GM18502 (cell line): ENCODE measurements at regions not wholly inside any gene's neighbourhood (a gene's known extent, or its start where the extent isn't known, plus 50 kb on each side); places are given as distances from the start of the nearest gene placed in this dataset.

Experiments used
- ATAC-seq: cut with Tn5 transposase; IDR thresholded peaks from one replicate; pipeline ENCODE4 v1.9.1; 2021; ENCODE audit warnings: mild to moderate bottlenecking; ENCODE audit not compliant: unreplicated experiment, poor library complexity

GRCh38 chr16:6200861-6201260 is 1103.3 kb upstream of the EEF2KMT start:
- no peak for ATAC-seq

GRCh38 chr16:6200271-6200670 is 1102.7 kb upstream of the EEF2KMT start:
- no peak for ATAC-seq

- ATAC-seq, result no peak
Measured at GRCh38 chr16:6195966-6196365, 1098.4 kb upstream of the EEF2KMT start.

GRCh38 chr16:6193718-6194117 is 1096.1 kb upstream of the EEF2KMT start:
- no peak for ATAC-seq

GRCh38 chr16:6192984-6193383 is 1095.4 kb upstream of the EEF2KMT start:
- ATAC-seq, result no peak

GRCh38 chr16:6192532-6192931 is 1094.9 kb upstream of the EEF2KMT start:
- no peak for ATAC-seq

GRCh38 chr16:6190776-6191175 is 1093.2 kb upstream of the EEF2KMT start:
- no peak for ATAC-seq

- ATAC-seq, result no peak
Measured at GRCh38 chr16:6189216-6189615, 1091.6 kb upstream of the EEF2KMT start.

- no peak for ATAC-seq
Measured at GRCh38 chr16:6177616-6178180, 1080.1 kb upstream of the EEF2KMT start.

- no peak for ATAC-seq
Measured at GRCh38 chr16:6170022-6170421, 1072.4 kb upstream of the EEF2KMT start.

GRCh38 chr16:6165330-6165979 is 1067.9 kb upstream of the EEF2KMT start:
- no peak for ATAC-seq

GRCh38 chr16:6160871-6161270 is 1063.3 kb upstream of the EEF2KMT start:
- no peak for ATAC-seq

- ATAC-seq, result no peak
Measured at GRCh38 chr16:6160303-6160702, 1062.7 kb upstream of the EEF2KMT start.

- ATAC-seq, result no peak
Measured at GRCh38 chr16:6157806-6158205, 1060.2 kb upstream of the EEF2KMT start.

GRCh38 chr16:6155271-6155670 is 1057.7 kb upstream of the EEF2KMT start:
- no peak for ATAC-seq

GRCh38 chr16:6153901-6154300 is 1056.3 kb upstream of the EEF2KMT start:
- ATAC-seq, result no peak

- ATAC-seq, result no peak
Measured at GRCh38 chr16:6149031-6149430, 1051.4 kb upstream of the EEF2KMT start.

- ATAC-seq, result no peak
Measured at GRCh38 chr16:6148361-6148760, 1050.8 kb upstream of the EEF2KMT start.

- ATAC-seq, result no peak
Measured at GRCh38 chr16:6146874-6147425, 1049.4 kb upstream of the EEF2KMT start.

- ATAC-seq, result no peak
Measured at GRCh38 chr16:6146356-6146755, 1048.8 kb upstream of the EEF2KMT start.

- ATAC-seq, result no peak
Measured at GRCh38 chr16:6144463-6144862, 1046.9 kb upstream of the EEF2KMT start.

- ATAC-seq, result no peak
Measured at GRCh38 chr16:6143020-6143419, 1045.4 kb upstream of the EEF2KMT start.
